GM23248 (cell line): ENCODE measurements at regions not wholly inside any gene's neighbourhood (a gene's known extent, or its start where the extent isn't known, plus 50 kb on each side); places are given as distances from the start of the nearest gene placed in this dataset.

ENCODE experiments used
- EZH2 ChIP-seq: fragments of 200-600 bp; sonication (generic); IDR thresholded peaks from 2 replicates; pipeline ENCODE4 v1.6.1; 2018; ENCODE audit warnings: antibody characterized with exemption, mild to moderate bottlenecking; ENCODE audit not compliant: insufficient read depth, poor library complexity, severe bottlenecking
- EZH2phosphoT487 ChIP-seq: fragments of 200-600 bp; sonication (generic); IDR thresholded peaks from 2 replicates; pipeline ENCODE4 v1.6.1; 2018; ENCODE audit warnings: antibody characterized with exemption, moderate library complexity, mild to moderate bottlenecking, low read depth; ENCODE audit not compliant: insufficient read depth

DNA sequence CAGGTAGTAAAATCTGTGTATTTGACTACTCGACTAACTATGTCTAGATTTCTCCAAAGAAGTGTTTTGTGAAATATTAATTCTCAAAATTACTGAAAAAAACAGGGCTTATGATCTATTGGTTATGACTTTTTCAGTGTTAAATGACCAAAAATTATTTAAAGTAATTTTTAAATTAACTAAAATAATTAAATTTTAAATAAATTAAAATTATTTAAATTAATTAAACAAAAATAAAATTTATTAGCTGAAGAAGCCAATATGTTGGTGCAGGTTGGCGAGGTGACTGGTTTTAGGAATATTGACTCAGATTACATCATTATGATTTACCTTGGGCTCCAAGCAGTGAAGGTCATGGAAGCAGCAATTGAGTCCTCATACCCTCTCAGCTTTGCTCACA, 483.2 kb downstream of the PTPRC start:
- TF ChIP-seq EZH2 = no peak
- TF ChIP-seq EZH2phosphoT487 = no peak
